Nucleus accumbens (tissue), 56 donors: ENCODE measurements at regions not wholly inside any gene's neighbourhood (a gene's known extent, or its start where the extent isn't known, plus 50 kb on each side); places are given as distances from the start of the nearest gene placed in this dataset.

Source experiments
- DNase-seq, 56 donors: peaks; one replicate each; lab custom pipeline; 2025; lab: John Stamatoyannopoulos, UW

DNA sequence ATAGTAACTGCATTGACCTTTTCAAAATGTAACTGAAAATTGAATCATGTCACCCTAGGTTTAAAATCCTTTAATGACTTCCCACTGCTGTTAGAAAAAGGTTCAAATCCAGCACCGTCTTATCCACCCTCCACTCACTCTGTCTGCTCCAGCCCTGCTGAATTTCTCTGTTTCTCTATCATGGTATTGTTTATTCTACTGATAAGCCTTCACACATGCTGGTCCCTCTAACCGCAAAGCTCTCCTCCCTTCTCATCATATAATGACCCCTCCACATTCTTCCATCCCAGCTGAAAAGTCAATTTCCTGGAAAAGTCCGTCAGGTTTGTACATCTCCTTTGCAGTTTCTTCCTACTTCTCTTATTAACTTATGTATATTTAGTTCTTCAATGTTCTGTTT is 389.2 kb upstream of the F9 start:
- DNase-seq = no peak

DNA sequence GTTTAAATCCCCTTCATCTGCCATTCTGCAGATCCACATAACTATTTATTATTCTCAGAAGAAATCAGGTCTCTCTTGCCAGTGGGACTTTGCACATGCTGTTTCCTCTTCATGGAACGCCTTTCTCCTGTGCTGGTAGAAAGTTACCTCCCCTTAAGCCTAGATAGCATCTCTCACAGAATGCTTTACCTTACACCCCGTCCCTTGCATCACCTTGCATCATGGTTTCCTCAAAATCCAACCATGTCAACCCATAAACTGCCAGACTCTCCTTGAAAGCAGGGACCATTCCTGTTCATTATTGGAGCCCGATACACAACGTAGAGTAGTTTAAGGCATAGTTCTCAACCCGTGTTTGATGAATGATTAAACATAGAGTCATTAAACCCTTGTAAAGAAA is 396.2 kb upstream of the F9 start:
- no peak for DNase-seq

DNA sequence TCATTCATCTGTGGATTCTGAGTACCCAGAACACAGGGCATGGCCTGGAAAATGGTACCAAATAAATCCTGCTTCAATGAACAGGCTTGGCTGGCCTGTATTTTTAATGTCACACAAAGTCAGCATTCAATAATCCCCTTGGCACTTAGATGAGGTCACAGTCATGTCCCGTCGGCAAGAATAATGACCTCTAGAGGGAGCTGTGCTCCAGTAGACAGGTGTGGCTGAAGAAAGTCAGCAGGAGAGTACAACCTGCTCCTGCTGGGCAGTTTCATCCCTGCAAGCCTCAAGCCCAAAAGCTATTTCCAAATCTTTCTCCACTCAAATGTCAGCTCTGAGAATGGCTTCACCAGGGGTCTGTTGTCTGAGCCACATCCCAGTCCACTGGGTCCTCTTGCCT is 404.0 kb upstream of the F9 start:
- DNase-seq = no peak

DNA sequence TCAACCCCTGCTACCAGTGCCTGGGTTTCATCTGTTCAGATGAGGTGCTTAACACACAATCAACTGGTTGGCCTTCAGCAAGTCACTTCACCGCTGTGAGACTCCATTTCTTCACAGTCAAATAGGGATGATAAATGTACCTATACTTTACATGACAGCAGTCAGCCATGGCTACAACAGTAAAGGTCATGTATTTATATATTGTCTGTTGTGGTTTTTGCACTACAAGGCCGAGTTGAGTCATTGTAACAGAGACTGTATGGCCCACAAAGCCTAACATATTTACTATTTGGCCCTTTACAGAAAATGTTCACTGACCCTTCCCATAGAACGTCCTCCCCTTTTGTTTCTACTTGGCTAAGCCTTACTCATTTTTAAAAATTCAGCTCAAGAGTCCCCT is 404.6 kb upstream of the F9 start:
- DNase-seq = no peak

DNA sequence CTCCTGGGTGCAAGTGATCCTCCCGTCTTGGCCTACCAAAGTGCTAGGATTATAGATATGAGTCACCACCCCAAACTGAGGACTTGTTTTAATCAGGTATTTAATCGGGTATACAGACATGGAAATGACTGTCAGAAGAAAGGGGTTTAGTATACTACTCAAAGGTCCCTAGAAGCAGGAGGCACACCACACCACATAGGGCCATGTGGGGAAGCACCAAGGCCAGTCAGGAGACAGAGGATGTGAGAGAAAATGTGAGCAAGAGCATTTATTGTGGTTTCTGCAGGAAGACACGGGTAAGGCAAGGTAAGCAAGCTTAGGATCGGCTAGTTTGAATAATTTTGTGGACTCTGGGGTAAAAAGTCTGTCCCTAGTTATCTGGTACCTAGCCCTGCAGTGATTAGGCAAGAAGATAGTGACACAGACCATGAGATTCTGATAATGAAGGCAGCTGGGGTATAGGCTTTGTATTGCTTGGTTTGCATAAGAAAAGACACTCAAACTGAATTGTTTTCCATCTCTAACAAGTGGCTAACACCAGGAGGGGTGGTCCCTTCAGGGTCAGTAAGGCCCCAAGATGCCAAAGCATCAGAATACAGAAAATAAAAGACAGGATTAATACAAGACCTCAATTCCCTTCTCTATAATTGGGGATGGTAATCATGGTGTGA is 408.8 kb upstream of the F9 start:
- no peak for DNase-seq

DNA sequence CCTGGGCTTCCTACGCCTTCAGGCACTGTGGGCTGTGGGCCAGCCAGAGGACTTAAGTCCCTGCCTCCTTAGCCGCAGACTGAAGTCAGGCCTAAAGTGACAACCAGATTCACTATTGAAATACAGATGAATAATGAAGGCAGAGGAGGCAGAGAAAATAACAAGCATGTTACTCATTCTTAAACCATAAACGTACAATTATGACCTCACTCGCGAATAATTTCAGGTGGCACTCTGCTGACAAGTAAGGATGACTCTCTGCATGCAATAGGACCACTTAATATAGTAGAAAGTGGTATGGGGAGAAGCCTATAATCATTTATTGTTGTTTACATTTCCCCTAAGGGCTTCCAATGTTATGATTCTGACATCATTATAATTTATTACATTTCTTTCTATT is 409.2 kb upstream of the FGF13 start:
- DNase-seq = no peak

DNA sequence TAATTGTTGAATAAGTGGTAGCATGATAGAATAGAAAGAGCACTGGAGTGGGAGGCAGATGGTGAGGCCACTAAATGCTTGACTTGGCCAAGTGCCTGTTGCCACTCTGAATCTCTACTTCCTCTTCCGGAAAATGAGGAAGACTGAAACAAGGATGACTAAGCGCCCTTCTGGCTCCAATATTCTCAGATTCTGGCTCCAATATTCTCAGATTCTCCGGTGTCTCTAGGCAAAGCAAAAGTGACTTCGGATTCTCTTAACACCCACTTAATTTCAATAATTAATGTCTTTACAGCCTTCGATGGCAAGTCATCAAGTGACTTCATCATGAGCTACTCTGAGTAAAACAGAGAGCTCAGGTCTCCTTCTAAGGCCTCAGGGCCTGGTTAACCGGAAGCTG is 402.2 kb upstream of the FGF13 start:
- no peak for DNase-seq

DNA sequence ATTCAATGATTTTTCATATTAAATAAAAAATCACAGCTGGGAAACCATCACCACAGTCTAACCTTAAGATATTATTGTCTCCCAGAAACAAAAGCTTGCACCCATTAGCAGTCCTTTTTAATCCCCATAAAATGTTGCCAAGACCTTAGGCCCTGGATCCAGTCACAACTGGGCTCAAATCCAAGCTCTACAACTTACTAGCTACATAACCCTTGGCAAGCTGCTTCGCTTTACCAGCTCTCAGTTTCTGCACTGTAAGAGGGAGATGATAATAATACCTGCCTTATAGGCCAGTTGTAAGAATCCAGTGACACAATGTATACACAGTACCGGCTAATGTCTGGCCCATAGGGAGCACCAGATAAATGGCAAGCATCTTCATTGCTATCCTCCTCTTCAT is 400.9 kb upstream of the FGF13 start:
- no peak for DNase-seq

DNA sequence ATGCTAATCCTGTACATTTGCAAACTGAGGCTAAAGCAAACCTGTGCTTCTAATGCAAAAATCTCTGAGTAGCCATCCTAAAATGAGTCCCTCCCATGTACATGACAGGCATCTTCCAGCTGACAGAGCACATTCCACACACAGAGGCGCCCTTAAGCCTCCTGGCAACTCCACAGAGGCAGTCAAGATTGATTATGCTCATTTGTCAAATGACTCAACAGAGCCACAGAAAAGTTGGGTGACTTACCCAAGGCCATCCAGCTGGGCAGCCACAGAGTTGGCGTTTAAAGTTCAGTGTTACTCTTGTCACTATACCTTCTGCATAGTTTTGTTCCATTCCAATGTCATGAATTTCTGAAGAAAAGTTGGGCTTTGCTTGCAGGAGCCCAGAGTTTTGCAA is 394.6 kb upstream of the FGF13 start:
- no peak for DNase-seq

DNA sequence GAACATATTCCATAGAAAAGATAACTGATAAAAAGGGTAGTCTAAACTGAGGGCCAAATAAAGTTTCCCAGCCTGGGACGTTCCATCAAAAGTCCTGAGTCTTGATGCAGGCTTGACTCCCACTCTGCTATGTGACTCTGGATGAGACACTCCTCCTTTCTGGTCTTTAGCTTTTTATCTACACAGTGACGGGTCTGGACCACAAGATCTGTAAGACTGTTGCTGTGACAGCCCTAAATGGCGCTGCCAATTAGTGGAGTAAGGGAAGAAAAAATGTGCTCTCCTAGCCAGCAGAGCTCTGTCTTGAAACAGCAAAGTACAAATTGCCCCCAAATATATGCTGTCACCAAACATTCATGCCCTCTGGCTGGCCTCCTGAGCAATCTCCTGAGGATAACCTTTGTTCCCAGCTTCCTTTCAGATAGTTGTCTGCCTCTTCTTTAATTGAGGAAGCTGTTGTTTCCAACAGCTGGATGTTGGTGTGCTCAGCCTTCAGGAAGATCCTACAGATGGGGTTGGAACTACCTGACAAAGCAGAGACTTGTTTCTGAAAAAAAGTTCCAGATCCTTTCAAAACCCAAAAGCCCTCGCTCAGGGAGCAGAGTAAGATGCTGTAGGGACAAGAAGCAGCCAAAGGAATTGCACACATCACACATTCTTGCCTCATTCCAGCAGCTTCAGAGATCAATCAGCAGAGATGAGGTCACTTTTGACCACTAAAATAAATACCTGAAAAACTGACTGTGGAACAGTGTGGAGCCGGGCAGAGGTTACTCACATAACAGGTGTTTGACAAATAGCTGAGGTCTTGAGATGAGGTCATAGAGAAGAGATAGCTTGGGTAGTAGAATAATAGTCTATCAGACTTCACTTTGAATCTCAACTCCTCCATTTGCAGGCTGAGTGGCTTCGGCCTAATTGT is 383.4 kb upstream of the FGF13 start:
- no peak for DNase-seq

DNA sequence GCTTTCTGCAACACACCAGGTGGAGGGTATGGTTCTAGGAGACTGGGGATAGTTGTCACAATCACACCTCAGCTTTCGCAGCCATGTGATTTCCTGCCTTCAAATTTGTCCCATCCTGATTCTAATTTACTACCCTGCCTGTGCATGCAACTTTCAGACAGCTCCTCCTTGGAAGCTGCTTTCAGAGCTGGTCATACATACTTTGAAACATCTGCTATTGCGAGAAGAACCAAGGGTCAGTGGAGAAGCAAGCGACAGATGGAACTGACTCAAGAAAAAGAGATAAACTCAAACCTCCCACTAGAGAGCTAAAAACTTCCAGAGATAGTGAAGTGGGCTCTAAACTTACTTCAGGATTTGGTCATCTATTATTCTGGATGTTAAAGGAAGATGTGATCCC is 381.7 kb upstream of the FGF13 start:
- no peak for DNase-seq

DNA sequence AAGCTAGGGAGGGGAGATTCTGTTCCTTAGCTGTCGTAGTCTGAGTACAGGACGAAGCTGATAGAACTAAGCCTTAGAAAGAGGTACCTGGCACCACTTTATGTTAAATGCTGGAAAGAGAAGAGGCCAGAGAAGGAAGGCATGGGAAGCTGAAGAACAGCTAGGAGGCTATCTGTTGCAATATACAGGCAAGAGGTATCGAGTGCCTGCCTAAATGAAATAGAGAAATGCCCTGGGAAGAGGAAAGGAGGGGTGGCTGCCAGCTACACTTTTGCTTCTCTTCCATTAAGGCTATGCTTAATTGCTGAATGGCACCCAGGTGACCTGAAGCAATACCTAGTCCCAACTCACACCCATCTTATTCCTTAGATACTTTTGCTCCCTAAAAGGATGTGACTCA is 380.4 kb upstream of the FGF13 start:
- DNase-seq = no peak

DNA sequence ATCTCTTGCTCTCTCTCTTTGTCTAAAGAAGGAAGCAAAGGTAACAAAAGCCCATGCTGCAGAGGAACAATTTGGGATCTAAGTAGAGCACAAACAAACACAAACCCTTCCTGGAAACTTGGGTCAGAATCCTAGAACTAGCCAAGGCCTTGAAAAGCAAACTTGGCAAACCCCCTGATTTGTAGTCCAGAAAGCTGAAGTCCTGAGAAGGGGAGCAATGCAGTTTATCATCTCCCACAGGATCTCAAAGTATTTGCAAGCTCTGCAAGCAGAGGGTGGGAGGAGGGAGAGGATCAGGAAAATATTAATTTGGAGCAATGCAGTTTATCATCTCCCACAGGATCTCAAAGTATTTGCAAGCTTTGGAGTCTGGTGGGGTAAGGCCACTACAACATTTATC is 379.5 kb upstream of the FGF13 start:
- DNase-seq = no peak

DNA sequence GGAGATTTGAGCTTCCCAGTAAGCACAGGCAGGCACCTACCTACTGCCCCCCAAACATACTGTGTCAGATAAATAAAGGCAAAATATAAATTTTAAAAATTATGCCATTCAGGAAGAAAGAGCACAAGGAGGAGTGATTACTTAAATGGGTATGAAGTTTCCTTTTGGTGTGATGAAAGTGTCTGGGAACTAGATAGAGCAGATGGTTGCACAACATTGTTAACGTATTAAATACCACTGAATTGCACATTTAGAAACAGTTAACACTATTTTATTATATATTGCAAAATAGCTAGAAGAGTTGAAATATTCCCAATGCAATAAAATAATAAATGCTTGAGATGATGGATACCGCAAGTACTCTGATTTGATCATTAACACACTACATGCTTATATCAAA is 374.7 kb upstream of the FGF13 start:
- DNase-seq = no peak

DNA sequence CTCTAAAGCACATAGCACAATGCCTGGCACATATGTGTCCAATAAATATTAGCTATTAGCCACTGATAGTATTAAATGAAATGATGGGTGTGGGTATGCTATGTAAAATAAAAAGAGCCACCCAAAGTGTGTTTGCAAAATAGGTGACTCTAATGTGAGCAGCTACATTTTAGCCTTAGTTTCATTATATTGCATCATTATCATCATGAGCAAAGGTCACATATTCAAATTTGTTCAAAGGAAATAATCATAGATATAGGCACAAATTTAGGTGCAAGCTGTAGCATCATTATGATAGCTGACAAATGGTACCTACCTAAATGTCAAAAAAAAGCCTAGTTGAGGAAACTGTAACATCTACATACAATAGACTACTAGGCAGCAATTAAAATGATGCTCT is 373.9 kb upstream of the FGF13 start:
- no peak for DNase-seq

DNA sequence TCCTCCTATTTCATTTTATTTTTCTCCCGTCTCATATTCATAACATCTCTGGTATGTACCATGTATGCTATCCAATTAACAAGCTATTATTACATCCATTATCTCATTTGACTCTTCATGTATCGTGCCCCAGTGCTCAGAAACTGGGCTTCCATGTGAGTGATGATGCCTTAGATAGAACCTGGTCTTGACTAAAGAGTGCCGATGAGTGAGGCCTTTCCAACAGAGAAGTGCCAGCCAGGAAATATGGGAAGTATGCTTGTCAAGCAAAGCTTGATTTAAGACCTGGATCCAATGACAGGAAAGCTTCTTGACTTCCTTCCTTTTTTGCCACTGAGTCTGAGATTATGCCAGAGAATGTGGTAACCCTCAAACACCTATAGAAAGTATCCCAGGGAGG is 371.7 kb upstream of the FGF13 start:
- DNase-seq = no peak

DNA sequence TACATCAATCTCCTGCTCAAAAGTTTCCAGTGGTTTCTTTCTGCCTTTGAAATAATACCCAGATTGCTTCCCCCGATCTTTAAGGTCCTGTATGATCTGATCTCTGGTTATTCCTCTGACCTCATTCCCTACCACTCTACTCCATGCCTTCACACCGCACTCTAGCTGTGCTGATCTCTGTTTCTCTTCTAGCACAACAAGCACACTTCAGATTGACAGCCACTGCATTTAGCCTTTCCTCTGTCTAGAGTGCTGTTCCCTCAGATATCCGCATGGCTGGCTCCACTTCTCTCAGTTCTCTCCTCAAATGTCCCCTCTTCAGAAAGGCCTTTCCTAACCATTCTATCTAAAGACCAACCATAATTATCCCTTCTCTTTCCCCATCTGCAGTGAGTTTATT is 370.4 kb upstream of the FGF13 start:
- DNase-seq = no peak

DNA sequence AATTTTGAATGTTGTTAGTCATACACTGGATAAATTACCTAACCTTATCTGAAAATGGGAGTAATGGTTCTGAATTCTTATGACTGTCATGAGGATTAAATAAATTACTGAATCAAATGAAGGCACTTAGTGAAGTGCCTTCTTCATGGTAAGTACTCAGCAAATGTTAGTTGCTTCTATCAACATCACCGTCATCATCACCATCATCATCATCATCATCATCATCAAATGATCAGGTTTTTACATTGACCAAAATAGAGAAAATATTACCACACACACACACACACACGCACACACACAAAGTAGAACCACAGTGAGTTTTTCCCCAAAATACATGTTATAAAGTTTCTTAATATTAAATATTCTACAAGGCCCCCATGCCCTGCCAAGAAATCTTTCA is 368.3 kb upstream of the FGF13 start:
- DNase-seq = no peak

DNA sequence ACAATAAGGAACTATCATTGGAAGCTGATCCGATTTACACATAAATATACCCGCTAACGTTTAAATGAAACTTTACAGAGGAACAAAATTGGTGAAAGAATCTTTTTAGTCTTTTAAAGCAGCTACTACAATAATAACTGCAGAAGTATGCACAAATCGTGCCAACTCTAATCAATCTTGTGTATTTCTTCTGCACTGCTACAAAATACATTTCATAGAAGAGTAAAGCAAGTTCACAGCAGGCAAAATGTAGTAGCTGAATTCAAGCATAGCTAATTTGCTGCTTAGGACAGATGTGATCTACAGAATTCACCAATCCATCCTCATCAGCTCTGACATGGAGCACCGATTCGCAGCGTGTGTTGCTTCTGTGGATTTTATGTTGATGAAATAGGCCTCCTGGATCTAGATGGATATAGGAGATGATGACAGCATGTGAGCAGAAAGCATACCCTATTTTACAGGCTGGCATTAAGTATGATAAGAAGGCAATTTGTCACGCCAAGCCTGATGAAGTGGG is 367.3 kb upstream of the FGF13 start:
- DNase-seq = no peak

DNA sequence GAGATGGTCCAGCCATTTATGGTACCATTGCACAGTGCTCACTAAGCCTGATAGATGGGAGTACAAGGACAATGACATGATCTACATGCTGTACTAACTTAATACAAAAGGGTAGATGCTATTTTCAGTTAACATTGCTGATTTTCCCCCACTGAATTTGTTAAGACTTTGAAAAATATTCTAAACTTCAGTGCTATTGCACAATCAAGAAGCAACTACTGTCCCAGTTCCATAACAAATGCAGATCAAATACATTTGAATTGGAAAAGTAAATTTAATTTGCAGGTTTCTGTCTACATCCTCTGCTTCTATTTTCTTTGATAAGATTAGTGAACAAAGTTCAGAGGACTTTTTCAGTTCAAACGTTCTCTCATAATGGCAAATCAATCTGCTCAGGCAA is 366.8 kb upstream of the FGF13 start:
- DNase-seq = no peak

DNA sequence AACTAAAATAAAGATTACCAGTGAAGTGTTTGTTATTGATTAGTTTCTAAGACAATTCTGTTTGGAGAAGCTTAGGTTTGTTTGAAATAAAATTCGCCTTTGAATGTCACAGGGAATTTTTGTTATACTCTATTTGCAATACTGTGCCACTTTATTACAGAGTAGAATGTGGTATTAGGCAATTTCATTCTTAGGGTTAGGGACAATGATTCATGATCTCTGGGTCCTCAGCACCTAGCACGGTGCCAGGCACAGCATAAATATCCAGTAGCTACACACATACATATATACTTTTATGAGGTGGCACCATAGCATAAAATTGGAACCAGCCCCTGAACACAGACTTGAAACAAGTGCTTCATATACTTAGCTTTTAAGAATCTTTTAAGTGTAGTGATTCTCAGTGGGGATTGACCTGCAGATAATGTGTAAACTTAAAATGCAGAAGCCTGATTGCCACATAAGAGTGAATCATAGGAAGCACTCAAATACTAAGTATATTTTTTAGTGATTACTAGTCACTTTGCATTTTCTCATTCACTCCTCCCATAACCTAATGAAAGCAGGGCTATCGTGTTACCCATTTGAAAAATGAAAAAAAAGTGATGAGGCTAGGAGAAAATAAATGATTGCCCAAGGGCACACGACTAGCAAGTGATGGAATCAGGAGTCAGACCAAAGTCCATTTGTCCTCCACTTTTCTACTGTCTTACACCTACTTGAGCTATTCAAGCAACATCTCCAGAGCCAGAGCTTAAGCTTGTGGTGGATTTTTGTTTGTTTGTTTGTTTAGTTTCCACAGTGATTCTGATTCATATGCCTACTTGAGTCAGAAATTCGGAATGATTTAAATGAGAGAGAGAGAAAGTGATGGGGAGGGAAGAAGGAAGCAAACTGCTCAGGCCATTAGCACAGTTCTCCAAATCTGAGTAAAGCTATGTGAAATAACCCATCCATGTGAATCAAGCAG is 366.0 kb upstream of the FGF13 start:
- DNase-seq = no peak
